ENCODE measurements at regions not wholly inside any gene's neighbourhood (a gene's known extent, or its start where the extent isn't known, plus 50 kb on each side); places are given as distances from the start of the nearest gene placed in this dataset.

DNA sequence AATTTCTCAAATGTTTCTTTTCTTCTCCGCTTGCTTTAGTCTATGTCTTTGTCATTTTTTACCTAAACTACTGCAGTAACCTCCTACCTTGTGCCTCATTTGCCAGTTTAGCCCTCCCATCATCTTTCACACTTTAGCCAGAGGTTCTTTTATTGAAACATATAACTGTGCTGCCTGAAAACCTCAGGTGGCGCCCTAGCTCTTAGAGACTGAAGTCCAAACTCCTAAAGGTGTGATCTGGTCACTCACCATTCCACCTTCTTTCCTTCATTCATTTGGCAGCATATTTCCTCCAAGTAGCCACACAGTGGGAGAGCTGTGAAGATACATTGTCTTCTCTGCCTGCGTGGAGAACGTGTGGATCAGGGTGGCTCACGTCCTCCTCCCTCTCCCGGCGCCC, 98.2 kb upstream of the MAPRE2 start:
- no peak overlapping the region for H3K27ac ChIP-seq (ENCODE audit: insufficient read depth, low read length)
- no peak overlapping the region for H2BK120ac ChIP-seq (ENCODE audit: low read depth, low read length)
- POLR2A ChIA-PET (ENCODE audit: unreplicated experiment) = no interaction called here
- dilution Hi-C loops (cut with HindIII; ENCODE audit: low sequenced_read_pairs, unreplicated experiment) = no loop called here
- H2AFZ ChIP-seq (replicated peaks; ENCODE audit: low read length, poor library complexity) = no peak overlapping the region
- no TSS peak for BruUV-seq (replicated peaks)
- ATAC-seq (ENCODE audit: low read depth) (no peak), DNase-seq (no peak)
- H2AK5ac ChIP-seq (ENCODE audit: low read depth, low read length) = no peak overlapping the region
- no peak overlapping the region for H4K91ac ChIP-seq (ENCODE audit: insufficient read depth, low read depth, low read length)
- no peak overlapping the region for H4K8ac ChIP-seq (ENCODE audit: low read depth in 2 of 2, low read length in 2 of 2)
- no peaks in the 10 kb centered on the region for H3K9me1 ChIP-seq (ENCODE audit: insufficient read depth, low read length)
- intact Hi-C loops (cut with micrococcal nuclease) = no loop called here
- H2BK20ac ChIP-seq (ENCODE audit: low read depth, low read length) = no peak overlapping the region
- H2BK5ac ChIP-seq (ENCODE audit: low read depth, low read length, poor library complexity, severe bottlenecking) = no peak overlapping the region
- no peak overlapping the region for H3K4me2 ChIP-seq (ENCODE audit: low read depth, low read length)
- no peaks in the 10 kb centered on the region; the same call in 1 of the 2 replicates for H3K27me3 ChIP-seq (ENCODE audit: control insufficient read depth, insufficient read depth, low read length)
- H4K5ac ChIP-seq (ENCODE audit: low read depth, low read length) = no peak overlapping the region
- in situ Hi-C loops (cut with MboI; ENCODE audit: low sequenced_read_pairs) = no loop called here
- no peak overlapping the region for H3K4ac ChIP-seq (ENCODE audit: low read depth, low read length)
- H3K9me3 ChIP-seq (ENCODE audit: control insufficient read depth, insufficient read depth, low read length) = no peaks in the 10 kb centered on the region
- H3K23ac ChIP-seq (ENCODE audit: low read depth, low read length) = 0 out of 2 replicates have a peak overlapping the region, but pooled peaks have one; percentile 1
- no peak overlapping the region for H3K14ac ChIP-seq (replicated peaks; ENCODE audit: low read depth, low read length)
- no peak overlapping the region for H2BK15ac ChIP-seq (ENCODE audit: low read depth, low read length)
- TF ChIP-seq RFX5 (IDR thresholded peaks at IDR 0.05; ENCODE audit: low read depth, low read length) (no peak), MXI1 (IDR thresholded peaks at IDR 0.05; ENCODE audit: borderline replicate concordance, low read depth, low read length) (no peak), MAZ (IDR thresholded peaks at IDR 0.05; ENCODE audit: borderline replicate concordance, low read depth, low read length) (no peak), SMC3 (IDR thresholded peaks at IDR 0.05; ENCODE audit: low read depth, low read length) (no peak), CEBPB (IDR thresholded peaks at IDR 0.05; ENCODE audit: low read depth, low read length) (no peak), CHD1 (IDR thresholded peaks at IDR 0.05; ENCODE audit: low read depth, low read length) (no peak), RAD21 (IDR thresholded peaks at IDR 0.05; ENCODE audit: low read length) (no peak), NFE2L2 (IDR thresholded peaks at IDR 0.05; ENCODE audit: low read depth, low read length) (no peak), CTCF (conservative IDR thresholded peaks at IDR 0.05; ENCODE audit: low read depth, low read length) (no peak), POLR2A (IDR thresholded peaks at IDR 0.05; ENCODE audit: low read depth, low read length) (no peak), BHLHE40 (IDR thresholded peaks at IDR 0.05; ENCODE audit: low read depth, low read length) (no peak), FOS (IDR thresholded peaks at IDR 0.05; ENCODE audit: low read depth, low read length) (no peak), RCOR1 (IDR thresholded peaks at IDR 0.05; ENCODE audit: insufficient replicate concordance, low read length) (no peak), MAFK (IDR thresholded peaks at IDR 0.05; ENCODE audit: low read depth, low read length) (no peak)
- TF ChIP-seq, protein P1, sequence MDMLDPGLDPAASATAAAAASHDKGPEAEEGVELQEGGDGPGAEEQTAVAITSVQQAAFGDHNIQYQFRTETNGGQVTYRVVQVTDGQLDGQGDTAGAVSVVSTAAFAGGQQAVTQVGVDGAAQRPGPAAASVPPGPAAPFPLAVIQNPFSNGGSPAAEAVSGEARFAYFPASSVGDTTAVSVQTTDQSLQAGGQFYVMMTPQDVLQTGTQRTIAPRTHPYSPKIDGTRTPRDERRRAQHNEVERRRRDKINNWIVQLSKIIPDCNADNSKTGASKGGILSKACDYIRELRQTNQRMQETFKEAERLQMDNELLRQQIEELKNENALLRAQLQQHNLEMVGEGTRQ (IDR thresholded peaks at IDR 0.05; ENCODE audit: low read depth, low read length) = no peak
- TF ChIP-seq, protein P2, sequence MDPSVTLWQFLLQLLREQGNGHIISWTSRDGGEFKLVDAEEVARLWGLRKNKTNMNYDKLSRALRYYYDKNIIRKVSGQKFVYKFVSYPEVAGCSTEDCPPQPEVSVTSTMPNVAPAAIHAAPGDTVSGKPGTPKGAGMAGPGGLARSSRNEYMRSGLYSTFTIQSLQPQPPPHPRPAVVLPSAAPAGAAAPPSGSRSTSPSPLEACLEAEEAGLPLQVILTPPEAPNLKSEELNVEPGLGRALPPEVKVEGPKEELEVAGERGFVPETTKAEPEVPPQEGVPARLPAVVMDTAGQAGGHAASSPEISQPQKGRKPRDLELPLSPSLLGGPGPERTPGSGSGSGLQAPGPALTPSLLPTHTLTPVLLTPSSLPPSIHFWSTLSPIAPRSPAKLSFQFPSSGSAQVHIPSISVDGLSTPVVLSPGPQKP (IDR thresholded peaks at IDR 0.05; ENCODE audit: borderline replicate concordance, low read depth, low read length) = no peak
- no peaks in the 10 kb centered on the region for H3K79me1 ChIP-seq (ENCODE audit: low read depth in 1 of 2, low read length in 2 of 2)
- H2AK9ac ChIP-seq (replicated peaks; ENCODE audit: low read depth, low read length, poor library complexity) = no peak overlapping the region
- no CpG with 5 or more reads among the region's 7 CpGs for WGBS, 2 experiments (ENCODE audit: extremely low coverage in 2 of 2, insufficient read length in 1 of 2)
- no peak overlapping the region for H3K9ac ChIP-seq (ENCODE audit: low read depth, low read length)
- H3K4me1 ChIP-seq (ENCODE audit: control insufficient read depth, insufficient read depth, low read length) = peaks cover 2% of the 10 kb centered on the region; the same call in 1 of the 2 replicates
- no peak overlapping the region for H3K18ac ChIP-seq (ENCODE audit: low read depth, low read length)
- no peaks in the 10 kb centered on the region for H4K20me1 ChIP-seq (ENCODE audit: insufficient read depth, low read length)
- CTCF ChIA-PET = interaction anchor here (1.3 kb wide), 1 partner anchor 201 kb away, joined by 4 read pairs; no protein-coding TSS in a partner anchor
- H3K36me3 ChIP-seq (ENCODE audit: control insufficient read depth, insufficient read depth, low read length) = no peaks in the 10 kb centered on the region
- H3K56ac ChIP-seq (ENCODE audit: extremely low read depth, insufficient read depth, low read length) = no peak overlapping the region
- no peak overlapping the region for H3K4me3 ChIP-seq (ENCODE audit: insufficient read depth, low read depth, low read length)
